ENCODE measurements at regions not wholly inside any gene's neighbourhood (a gene's known extent, or its start where the extent isn't known, plus 50 kb on each side); places are given as distances from the start of the nearest gene placed in this dataset.

DNA sequence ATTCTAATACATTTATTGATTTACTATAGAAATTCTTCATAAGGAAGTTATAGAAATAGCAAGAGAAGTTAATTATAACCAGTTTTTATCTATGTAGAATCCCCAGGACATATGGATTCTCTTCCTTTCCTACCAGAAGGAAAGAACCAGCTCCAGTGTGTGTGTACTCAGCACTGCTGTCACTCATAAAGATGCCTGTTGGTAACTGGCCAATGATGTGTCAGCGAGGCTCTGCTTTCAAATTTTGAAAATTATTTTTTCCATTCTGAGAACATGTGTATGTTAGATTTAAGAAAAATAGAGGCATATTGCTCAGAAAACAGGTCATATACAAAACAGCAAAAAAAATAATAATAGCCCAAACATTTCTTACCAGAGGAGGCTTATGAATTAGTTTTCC lies 814.8 kb upstream of the IGFBP7 start:
- H3K9me3 Mint-ChIP-seq: peaks cover 10% of the 10 kb centered on the region
- Histone ChIP-seq H3K4me2 (no peak overlapping the region), H3K4me1 (ENCODE audit: insufficient read depth) (no peaks in the 10 kb centered on the region), H3K27me3 (ENCODE audit: insufficient read depth) (no peaks in the 10 kb centered on the region), H4K20me1 (replicated peaks; ENCODE audit: insufficient read depth) (no peaks in the 10 kb centered on the region), H3F3A (replicated peaks; ENCODE audit: low read depth) (no peaks in the 10 kb centered on the region), H3K4me3 (no peak overlapping the region), H3K27ac (ENCODE audit: low read depth) (no peak overlapping the region), H3K9me2 (ENCODE audit: insufficient read depth) (no peaks in the 10 kb centered on the region), H2AFZ (no peak overlapping the region), H3K36me3 (ENCODE audit: insufficient read depth) (no peaks in the 10 kb centered on the region), H3K79me2 (replicated peaks; ENCODE audit: insufficient read depth) (no peaks in the 10 kb centered on the region)
- H3K27me3 Mint-ChIP-seq (ENCODE audit: insufficient read depth, low read depth, poor library complexity): peaks cover 2% of the 10 kb centered on the region
- no peak for DNase-seq (ENCODE audit: low spot score)
- TF ChIP-seq STAT1 (IDR thresholded peaks at IDR 0.05; ENCODE audit: unreplicated experiment): no peak
- no peak for TF ChIP-seq EZH2 (IDR thresholded peaks at IDR 0.05; ENCODE audit: low read depth, unreplicated experiment)
- TF ChIP-seq, protein P1, sequence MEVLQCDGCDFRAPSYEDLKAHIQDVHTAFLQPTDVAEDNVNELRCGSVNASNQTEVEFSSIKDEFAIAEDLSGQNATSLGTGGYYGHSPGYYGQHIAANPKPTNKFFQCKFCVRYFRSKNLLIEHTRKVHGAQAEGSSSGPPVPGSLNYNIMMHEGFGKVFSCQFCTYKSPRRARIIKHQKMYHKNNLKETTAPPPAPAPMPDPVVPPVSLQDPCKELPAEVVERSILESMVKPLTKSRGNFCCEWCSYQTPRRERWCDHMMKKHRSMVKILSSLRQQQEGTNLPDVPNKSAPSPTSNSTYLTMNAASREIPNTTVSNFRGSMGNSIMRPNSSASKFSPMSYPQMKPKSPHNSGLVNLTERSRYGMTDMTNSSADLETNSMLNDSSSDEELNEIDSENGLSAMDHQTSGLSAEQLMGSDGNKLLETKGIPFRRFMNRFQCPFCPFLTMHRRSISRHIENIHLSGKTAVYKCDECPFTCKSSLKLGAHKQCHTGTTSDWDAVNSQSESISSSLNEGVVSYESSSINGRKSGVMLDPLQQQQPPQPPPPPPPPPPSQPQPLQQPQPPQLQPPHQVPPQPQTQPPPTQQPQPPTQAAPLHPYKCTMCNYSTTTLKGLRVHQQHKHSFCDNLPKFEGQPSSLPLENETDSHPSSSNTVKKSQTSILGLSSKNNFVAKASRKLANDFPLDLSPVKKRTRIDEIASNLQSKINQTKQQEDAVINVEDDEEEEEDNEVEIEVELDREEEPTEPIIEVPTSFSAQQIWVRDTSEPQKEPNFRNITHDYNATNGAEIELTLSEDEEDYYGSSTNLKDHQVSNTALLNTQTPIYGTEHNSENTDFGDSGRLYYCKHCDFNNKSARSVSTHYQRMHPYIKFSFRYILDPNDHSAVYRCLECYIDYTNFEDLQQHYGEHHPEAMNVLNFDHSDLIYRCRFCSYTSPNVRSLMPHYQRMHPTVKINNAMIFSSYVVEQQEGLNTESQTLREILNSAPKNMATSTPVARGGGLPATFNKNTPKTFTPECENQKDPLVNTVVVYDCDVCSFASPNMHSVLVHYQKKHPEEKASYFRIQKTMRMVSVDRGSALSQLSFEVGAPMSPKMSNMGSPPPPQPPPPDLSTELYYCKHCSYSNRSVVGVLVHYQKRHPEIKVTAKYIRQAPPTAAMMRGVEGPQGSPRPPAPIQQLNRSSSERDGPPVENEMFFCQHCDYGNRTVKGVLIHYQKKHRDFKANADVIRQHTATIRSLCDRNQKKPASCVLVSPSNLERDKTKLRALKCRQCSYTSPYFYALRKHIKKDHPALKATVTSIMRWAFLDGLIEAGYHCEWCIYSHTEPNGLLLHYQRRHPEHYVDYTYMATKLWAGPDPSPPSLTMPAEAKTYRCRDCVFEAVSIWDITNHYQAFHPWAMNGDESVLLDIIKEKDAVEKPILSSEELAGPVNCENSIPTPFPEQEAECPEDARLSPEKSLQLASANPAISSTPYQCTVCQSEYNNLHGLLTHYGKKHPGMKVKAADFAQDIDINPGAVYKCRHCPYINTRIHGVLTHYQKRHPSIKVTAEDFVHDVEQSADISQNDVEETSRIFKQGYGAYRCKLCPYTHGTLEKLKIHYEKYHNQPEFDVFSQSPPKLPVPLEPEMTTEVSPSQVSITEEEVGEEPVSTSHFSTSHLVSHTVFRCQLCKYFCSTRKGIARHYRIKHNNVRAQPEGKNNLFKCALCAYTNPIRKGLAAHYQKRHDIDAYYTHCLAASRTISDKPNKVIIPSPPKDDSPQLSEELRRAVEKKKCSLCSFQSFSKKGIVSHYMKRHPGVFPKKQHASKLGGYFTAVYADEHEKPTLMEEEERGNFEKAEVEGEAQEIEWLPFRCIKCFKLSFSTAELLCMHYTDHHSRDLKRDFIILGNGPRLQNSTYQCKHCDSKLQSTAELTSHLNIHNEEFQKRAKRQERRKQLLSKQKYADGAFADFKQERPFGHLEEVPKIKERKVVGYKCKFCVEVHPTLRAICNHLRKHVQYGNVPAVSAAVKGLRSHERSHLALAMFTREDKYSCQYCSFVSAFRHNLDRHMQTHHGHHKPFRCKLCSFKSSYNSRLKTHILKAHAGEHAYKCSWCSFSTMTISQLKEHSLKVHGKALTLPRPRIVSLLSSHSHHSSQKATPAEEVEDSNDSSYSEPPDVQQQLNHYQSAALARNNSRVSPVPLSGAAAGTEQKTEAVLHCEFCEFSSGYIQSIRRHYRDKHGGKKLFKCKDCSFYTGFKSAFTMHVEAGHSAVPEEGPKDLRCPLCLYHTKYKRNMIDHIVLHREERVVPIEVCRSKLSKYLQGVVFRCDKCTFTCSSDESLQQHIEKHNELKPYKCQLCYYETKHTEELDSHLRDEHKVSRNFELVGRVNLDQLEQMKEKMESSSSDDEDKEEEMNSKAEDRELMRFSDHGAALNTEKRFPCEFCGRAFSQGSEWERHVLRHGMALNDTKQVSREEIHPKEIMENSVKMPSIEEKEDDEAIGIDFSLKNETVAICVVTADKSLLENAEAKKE (CRISPR knock-in tag; IDR thresholded peaks at IDR 0.05): no peak
- TF ChIP-seq, protein P2, sequence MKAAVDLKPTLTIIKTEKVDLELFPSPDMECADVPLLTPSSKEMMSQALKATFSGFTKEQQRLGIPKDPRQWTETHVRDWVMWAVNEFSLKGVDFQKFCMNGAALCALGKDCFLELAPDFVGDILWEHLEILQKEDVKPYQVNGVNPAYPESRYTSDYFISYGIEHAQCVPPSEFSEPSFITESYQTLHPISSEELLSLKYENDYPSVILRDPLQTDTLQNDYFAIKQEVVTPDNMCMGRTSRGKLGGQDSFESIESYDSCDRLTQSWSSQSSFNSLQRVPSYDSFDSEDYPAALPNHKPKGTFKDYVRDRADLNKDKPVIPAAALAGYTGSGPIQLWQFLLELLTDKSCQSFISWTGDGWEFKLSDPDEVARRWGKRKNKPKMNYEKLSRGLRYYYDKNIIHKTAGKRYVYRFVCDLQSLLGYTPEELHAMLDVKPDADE (IDR thresholded peaks at IDR 0.05): no peak
- no peak for TF ChIP-seq JUNB (IDR thresholded peaks at IDR 0.05; ENCODE audit: unreplicated experiment)
- TF ChIP-seq ZNF331 (CRISPR knock-in tag; IDR thresholded peaks at IDR 0.05; ENCODE audit: low read depth): no peak
- no peak for ATAC-seq
- no peak overlapping the region for H3K27ac Mint-ChIP-seq
- H3K4me3 Mint-ChIP-seq: no peak overlapping the region
- no peaks in the 10 kb centered on the region; the same call in 2 of the 3 replicates for H3K36me3 Mint-ChIP-seq (ENCODE audit: low read depth)
- H3K4me1 Mint-ChIP-seq: no peaks in the 10 kb centered on the region

All from GM23338 (cell line).